GM12878 (cell line): ENCODE measurements at regions not wholly inside any gene's neighbourhood (a gene's known extent, or its start where the extent isn't known, plus 50 kb on each side); places are given as distances from the start of the nearest gene placed in this dataset.

Source experiments
- ATAC-seq: fragments of 200-7000 bp; cut with Tn5 transposase; 3 replicates; pipeline ENCODE4 v1.9.1; 2020; ENCODE audit warnings: mild to moderate bottlenecking, moderate library complexity
- BruUV-seq: library from RNA; stranded (reverse); fragments of 400-500 nt; replicated peaks from 2 replicates; lab custom pipeline; 2021; lab: Mats Ljungman, UMichigan
- CTCF ChIA-PET: fragments of 300-600 bp; sonication (Branson Sonifier 250); formaldehyde crosslinking; extraction: SDS; loops from one replicate; lab custom pipeline; 2021; ENCODE audit warnings: inconsistent platforms; lab: Yijun Ruan, JAX
- POLR2A ChIA-PET: fragments of 350-600 bp; formaldehyde crosslinking; extraction: SDS; loops from one replicate; lab custom pipeline; 2021; ENCODE audit warnings: inconsistent platforms; lab: Charles Lee
- RAD21 ChIA-PET: fragments of 300-600 bp; sonication (Branson Sonifier 250); formaldehyde crosslinking; loops from one replicate; lab custom pipeline; 2023; ENCODE audit warnings: antibody characterized with exemption; ENCODE audit not compliant: unreplicated experiment; lab: Charles Lee
- SMC1A ChIA-PET: fragments of 300-600 bp; sonication (Branson Sonifier 250); formaldehyde crosslinking; loops from one replicate; lab custom pipeline; 2023; ENCODE audit not compliant: unreplicated experiment, uncharacterized antibody; lab: Charles Lee
- DNase-seq: peaks from one replicate; pipeline ENCODE4 v3.0.0-alpha.2; 2011; ENCODE audit warnings: low read depth, low spot score
- FAIRE-seq: peaks from 3 replicates; lab custom pipeline; 2011; peaks lifted over from hg19 to GRCh38; lab: Jason Lieb, UNC
- H2AFZ ChIP-seq: 2 replicates; pipeline ENCODE4 v1.6.0; 2011; ENCODE audit warnings: low read depth, low read length, control low read depth; ENCODE audit not compliant: control insufficient read depth
- H3K27ac ChIP-seq: 2 replicates; pipeline ENCODE4 v1.5.1; 2011; ENCODE audit warnings: control low read depth; ENCODE audit not compliant: control insufficient read depth, insufficient read depth
- H3K27me3 ChIP-seq, 2 experiments: replicated peaks in 1 of 2; 2 replicates each; pipeline versions ENCODE4 v1.6.0 to v1.6.1; 2011; ENCODE audit warnings: low read length in 1 of 2; ENCODE audit not compliant: control insufficient read depth in 2 of 2, insufficient read depth in 2 of 2
- H3K36me3 ChIP-seq, 2 experiments: 2 replicates each; pipeline ENCODE4 v1.5.1; 2011; ENCODE audit warnings: low read length in 1 of 2; ENCODE audit not compliant: control insufficient read depth in 2 of 2, insufficient read depth in 2 of 2
- H3K4me1 ChIP-seq: 2 replicates; pipeline ENCODE4 v1.6.1; 2011; ENCODE audit warnings: mild to moderate bottlenecking, low read length, moderate library complexity, mixed read lengths; ENCODE audit not compliant: control insufficient read depth, insufficient read depth
- H3K4me2 ChIP-seq: 2 replicates; pipeline ENCODE4 v1.6.0; 2011; ENCODE audit warnings: control low read depth; ENCODE audit not compliant: control insufficient read depth, insufficient read depth
- H3K4me3 ChIP-seq: fragments of 200-600 bp; sonication (generic); 2 replicates; pipeline ENCODE4 v1.5.1; 2016
- H3K79me2 ChIP-seq: 2 replicates; pipeline ENCODE4 v1.6.0; 2011; ENCODE audit warnings: low read length; ENCODE audit not compliant: control insufficient read depth, insufficient read depth
- H3K9ac ChIP-seq: 2 replicates; pipeline ENCODE4 v1.8.0; 2011; ENCODE audit warnings: low read length, control low read depth, mixed read lengths; ENCODE audit not compliant: control insufficient read depth, insufficient read depth
- H3K9me3 ChIP-seq: replicated peaks from 3 replicates; pipeline ENCODE4 v1.5.1; 2011; ENCODE audit warnings: mild to moderate bottlenecking, low read length; ENCODE audit not compliant: control insufficient read depth, insufficient read depth
- H4K20me1 ChIP-seq: 2 replicates; pipeline ENCODE4 v1.6.0; 2011; ENCODE audit not compliant: control insufficient read depth, insufficient read depth
- BHLHE40 ChIP-seq, 2 experiments: fragments of 450-650 bp in 1 of 2; IDR thresholded peaks; 2 replicates each; pipeline ENCODE4 v1.6.1; 2011 to 2017; ENCODE audit warnings: low read depth in 2 of 2, borderline replicate concordance in 1 of 2, improper control_type of control experiment in 1 of 2, low read length in 1 of 2, mild to moderate bottlenecking in 1 of 2
- CBX5 ChIP-seq: sonication (generic); IDR thresholded peaks from 2 replicates; pipeline ENCODE4 v1.6.1; 2016; ENCODE audit warnings: low read depth, moderate library complexity, mild to moderate bottlenecking, inconsistent platforms
- CHD4 ChIP-seq: fragments of 200-600 bp; sonication (generic); IDR thresholded peaks from 2 replicates; pipeline ENCODE4 v1.6.1; 2016; ENCODE audit warnings: mild to moderate bottlenecking
- EGR1 ChIP-seq, 2 experiments: IDR thresholded peaks; 1 replicate in 1 of 2; 2 replicates in 1 of 2; pipeline ENCODE4 v1.6.1; 2011 to 2012; ENCODE audit warnings: low read depth in 2 of 2, low read length in 2 of 2, borderline replicate concordance in 1 of 2, mild to moderate bottlenecking in 1 of 2, moderate library complexity in 1 of 2
- IKZF2 ChIP-seq, 2 experiments: fragments of 450-650 bp; IDR thresholded peaks; 2 replicates each; pipeline ENCODE4 v1.6.1; 2017; ENCODE audit warnings: mild to moderate bottlenecking in 2 of 2, moderate library complexity in 2 of 2
- RCOR1 ChIP-seq: conservative IDR thresholded peaks from 2 replicates; pipeline ENCODE4 v1.6.1; 2012; ENCODE audit warnings: low read depth, low read length, improper control_type of control experiment
- RUNX3 ChIP-seq: IDR thresholded peaks from 2 replicates; pipeline ENCODE4 v1.6.1; 2012; ENCODE audit warnings: low read length, inconsistent platforms
- SIX5 ChIP-seq: IDR thresholded peaks from 2 replicates; pipeline ENCODE4 v1.6.1; 2011; ENCODE audit warnings: mild to moderate bottlenecking, low read depth, low read length, moderate library complexity; ENCODE audit not compliant: severe bottlenecking
- ZNF384 ChIP-seq: IDR thresholded peaks from 2 replicates; pipeline ENCODE4 v1.6.1; 2012; ENCODE audit warnings: low read depth, mild to moderate bottlenecking, low read length, improper control_type of control experiment, borderline replicate concordance
- ZNF622 ChIP-seq: fragments of 450-650 bp; IDR thresholded peaks from 2 replicates; pipeline ENCODE4 v1.6.1; 2017; ENCODE audit warnings: mild to moderate bottlenecking, inconsistent platforms
- WGBS: methylation state at CpG from one replicate; pipeline ENCODE4 v1.1.6; 2016; ENCODE audit warnings: low lambda C conversion rate; ENCODE audit not compliant: insufficient replicate concordance, insufficient coverage; ENCODE audit errors: missing lambda C conversion rate; 5-methylcytosine and 5-hydroxymethylcytosine counted together
- in situ Hi-C: fragments of 300-500 bp; cut with MboI; formaldehyde crosslinking; loops from 9 replicates; pipeline ENCODE4 v1.14.3; 2018; ENCODE audit warnings: mixed read lengths
- intact Hi-C: fragments of 100-400 bp; cut with micrococcal nuclease; formaldehyde crosslinking; loops from one replicate; pipeline ENCODE4 v1.14.2; 2022; ENCODE audit not compliant: unreplicated experiment
- TF ChIP-seq, protein P1 (sequence below): fragments of 150-350 bp; IDR thresholded peaks from 2 replicates; pipeline ENCODE4 v1.6.1; 2016; ENCODE audit warnings: low read depth, low read length
- TF ChIP-seq, protein P2 (sequence below): IDR thresholded peaks from 2 replicates; pipeline ENCODE4 v1.6.1; 2012; ENCODE audit warnings: low read depth, low read length, improper control_type of control experiment
- TF ChIP-seq, protein P3 (sequence below), 3 experiments: IDR thresholded peaks in 2 of 3; conservative IDR thresholded peaks in 1 of 3; 2 replicates each; pipeline ENCODE4 v1.5.1; 2011; ENCODE audit warnings: low read depth in 3 of 3, low read length in 3 of 3, mild to moderate bottlenecking in 3 of 3, control low read depth in 2 of 3, moderate library complexity in 2 of 3, inconsistent platforms in 1 of 3, mixed read lengths in 1 of 3; ENCODE audit not compliant: control insufficient read depth in 2 of 3, insufficient read depth in 1 of 3; ENCODE audit errors: extremely low read depth in 1 of 3
- TF ChIP-seq, protein P4 (sequence below): IDR thresholded peaks from 2 replicates; pipeline ENCODE4 v1.6.1; 2011; ENCODE audit warnings: low read depth, low read length, improper control_type of control experiment, borderline replicate concordance

DNA sequence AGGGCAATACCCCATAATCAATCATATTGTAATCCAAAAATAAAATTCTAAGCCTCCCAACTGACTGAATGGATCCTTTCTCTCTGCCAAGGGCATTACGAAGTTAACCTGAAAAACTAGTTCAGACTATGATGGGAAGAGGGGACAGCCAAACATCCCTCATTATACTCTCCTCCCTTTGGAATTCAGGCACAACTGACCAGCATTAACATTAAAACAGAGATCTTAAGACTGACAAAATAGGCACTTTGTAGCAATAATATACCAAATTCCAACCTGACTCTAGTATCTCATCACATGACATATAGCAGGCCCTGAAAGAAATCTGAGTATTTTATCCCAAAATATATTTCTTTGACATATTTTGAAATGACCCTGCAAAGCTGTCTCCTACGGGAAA, 55.0 kb upstream of the SPP1 start:
- FAIRE-seq (no peak), DNase-seq (no peak), ATAC-seq (no peak)
- RAD21 ChIA-PET, result no interaction called here
- Histone ChIP-seq H3K36me3 (no peaks in the 10 kb centered on the region), H3K79me2 (no peaks in the 10 kb centered on the region), H3K27me3 (no peaks in the 10 kb centered on the region), H3K27ac (no peak overlapping the region), H3K4me1 (no peaks in the 10 kb centered on the region), H4K20me1 (no peaks in the 10 kb centered on the region), H3K4me3 (no peak overlapping the region), H2AFZ (no peak overlapping the region), H3K9ac (no peak overlapping the region), H3K4me2 (no peak overlapping the region), H3K9me3 (no peaks in the 10 kb centered on the region)
- in situ Hi-C loops (no loop called here), intact Hi-C loops (no loop called here)
- TF ChIP-seq ZNF384 (no peak), CHD4 (no peak), RCOR1 (no peak), EGR1 (IDR thresholded peaks at IDR 0.05; ENCODE audit: borderline replicate concordance in 1 of 2, low read depth in 2 of 2, low read length in 2 of 2) (no peak), IKZF2 (IDR thresholded peaks at IDR 0.05) (no peak), ZNF622 (no peak), RUNX3 (no peak), SIX5 (no peak), CBX5 (no peak), BHLHE40 (IDR thresholded peaks at IDR 0.05; ENCODE audit: borderline replicate concordance in 1 of 2, low read depth in 2 of 2, low read length in 1 of 2) (no peak)
- TF ChIP-seq, protein P1, sequence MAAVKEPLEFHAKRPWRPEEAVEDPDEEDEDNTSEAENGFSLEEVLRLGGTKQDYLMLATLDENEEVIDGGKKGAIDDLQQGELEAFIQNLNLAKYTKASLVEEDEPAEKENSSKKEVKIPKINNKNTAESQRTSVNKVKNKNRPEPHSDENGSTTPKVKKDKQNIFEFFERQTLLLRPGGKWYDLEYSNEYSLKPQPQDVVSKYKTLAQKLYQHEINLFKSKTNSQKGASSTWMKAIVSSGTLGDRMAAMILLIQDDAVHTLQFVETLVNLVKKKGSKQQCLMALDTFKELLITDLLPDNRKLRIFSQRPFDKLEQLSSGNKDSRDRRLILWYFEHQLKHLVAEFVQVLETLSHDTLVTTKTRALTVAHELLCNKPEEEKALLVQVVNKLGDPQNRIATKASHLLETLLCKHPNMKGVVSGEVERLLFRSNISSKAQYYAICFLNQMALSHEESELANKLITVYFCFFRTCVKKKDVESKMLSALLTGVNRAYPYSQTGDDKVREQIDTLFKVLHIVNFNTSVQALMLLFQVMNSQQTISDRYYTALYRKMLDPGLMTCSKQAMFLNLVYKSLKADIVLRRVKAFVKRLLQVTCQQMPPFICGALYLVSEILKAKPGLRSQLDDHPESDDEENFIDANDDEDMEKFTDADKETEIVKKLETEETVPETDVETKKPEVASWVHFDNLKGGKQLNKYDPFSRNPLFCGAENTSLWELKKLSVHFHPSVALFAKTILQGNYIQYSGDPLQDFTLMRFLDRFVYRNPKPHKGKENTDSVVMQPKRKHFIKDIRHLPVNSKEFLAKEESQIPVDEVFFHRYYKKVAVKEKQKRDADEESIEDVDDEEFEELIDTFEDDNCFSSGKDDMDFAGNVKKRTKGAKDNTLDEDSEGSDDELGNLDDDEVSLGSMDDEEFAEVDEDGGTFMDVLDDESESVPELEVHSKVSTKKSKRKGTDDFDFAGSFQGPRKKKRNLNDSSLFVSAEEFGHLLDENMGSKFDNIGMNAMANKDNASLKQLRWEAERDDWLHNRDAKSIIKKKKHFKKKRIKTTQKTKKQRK, result no peak
- TF ChIP-seq, protein P2, sequence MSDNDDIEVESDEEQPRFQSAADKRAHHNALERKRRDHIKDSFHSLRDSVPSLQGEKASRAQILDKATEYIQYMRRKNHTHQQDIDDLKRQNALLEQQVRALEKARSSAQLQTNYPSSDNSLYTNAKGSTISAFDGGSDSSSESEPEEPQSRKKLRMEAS, result no peak
- TF ChIP-seq, protein P3, sequence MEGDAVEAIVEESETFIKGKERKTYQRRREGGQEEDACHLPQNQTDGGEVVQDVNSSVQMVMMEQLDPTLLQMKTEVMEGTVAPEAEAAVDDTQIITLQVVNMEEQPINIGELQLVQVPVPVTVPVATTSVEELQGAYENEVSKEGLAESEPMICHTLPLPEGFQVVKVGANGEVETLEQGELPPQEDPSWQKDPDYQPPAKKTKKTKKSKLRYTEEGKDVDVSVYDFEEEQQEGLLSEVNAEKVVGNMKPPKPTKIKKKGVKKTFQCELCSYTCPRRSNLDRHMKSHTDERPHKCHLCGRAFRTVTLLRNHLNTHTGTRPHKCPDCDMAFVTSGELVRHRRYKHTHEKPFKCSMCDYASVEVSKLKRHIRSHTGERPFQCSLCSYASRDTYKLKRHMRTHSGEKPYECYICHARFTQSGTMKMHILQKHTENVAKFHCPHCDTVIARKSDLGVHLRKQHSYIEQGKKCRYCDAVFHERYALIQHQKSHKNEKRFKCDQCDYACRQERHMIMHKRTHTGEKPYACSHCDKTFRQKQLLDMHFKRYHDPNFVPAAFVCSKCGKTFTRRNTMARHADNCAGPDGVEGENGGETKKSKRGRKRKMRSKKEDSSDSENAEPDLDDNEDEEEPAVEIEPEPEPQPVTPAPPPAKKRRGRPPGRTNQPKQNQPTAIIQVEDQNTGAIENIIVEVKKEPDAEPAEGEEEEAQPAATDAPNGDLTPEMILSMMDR (IDR thresholded peaks at IDR 0.05 in 2 of 3, conservative IDR thresholded peaks at IDR 0.05 in 1 of 3; ENCODE audit: control insufficient read depth in 2 of 3, extremely low read depth in 1 of 3, insufficient read depth in 1 of 3, low read depth in 3 of 3, low read length in 3 of 3), result no peak
- TF ChIP-seq, protein P4, sequence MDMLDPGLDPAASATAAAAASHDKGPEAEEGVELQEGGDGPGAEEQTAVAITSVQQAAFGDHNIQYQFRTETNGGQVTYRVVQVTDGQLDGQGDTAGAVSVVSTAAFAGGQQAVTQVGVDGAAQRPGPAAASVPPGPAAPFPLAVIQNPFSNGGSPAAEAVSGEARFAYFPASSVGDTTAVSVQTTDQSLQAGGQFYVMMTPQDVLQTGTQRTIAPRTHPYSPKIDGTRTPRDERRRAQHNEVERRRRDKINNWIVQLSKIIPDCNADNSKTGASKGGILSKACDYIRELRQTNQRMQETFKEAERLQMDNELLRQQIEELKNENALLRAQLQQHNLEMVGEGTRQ, result no peak
- POLR2A ChIA-PET, result no interaction called here
- SMC1A ChIA-PET, result no interaction called here
- BruUV-seq, result no TSS peak
- CTCF ChIA-PET, result no interaction called here
- 13% methylated on average over 2 of the region's 2 CpGs for WGBS
